HL-60 (cell line): ENCODE measurements at regions not wholly inside any gene's neighbourhood (a gene's known extent, or its start where the extent isn't known, plus 50 kb on each side); places are given as distances from the start of the nearest gene placed in this dataset.

ENCODE experiments used
- GABPA ChIP-seq: IDR thresholded peaks from 2 replicates; pipeline ENCODE4 v1.6.1; 2012; ENCODE audit warnings: low read depth
- POLR2AphosphoS5 ChIP-seq: IDR thresholded peaks from 2 replicates; pipeline ENCODE4 v1.6.1; 2012; ENCODE audit warnings: low read depth
- TF ChIP-seq, protein P1 (sequence below): IDR thresholded peaks from one replicate; pipeline ENCODE4 v1.5.1; 2011; ENCODE audit warnings: low read length, control low read depth, inconsistent platforms; ENCODE audit not compliant: insufficient read depth
- TF ChIP-seq, protein P2 (sequence below): IDR thresholded peaks from 2 replicates; pipeline ENCODE4 v1.6.1; 2012; ENCODE audit warnings: low read depth; ENCODE audit not compliant: insufficient replicate concordance

DNA sequence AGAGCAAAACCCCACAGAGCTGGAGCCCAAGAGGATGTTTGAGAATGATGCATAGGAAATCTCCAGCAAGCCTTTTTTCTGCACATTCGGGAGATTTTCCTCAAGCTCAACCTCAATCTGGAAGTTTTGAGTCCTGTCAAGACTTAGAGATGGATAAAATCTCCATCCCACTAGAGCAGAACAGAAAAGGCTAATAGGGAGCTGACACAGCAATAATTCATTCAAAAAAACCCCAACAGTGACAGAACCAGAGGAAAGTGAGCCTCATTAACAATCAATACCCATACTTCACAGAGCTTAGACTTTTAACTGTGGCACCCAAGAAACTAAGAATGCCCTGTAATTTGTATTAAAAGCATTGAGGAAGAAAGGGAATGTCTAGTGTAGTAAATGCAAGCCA lies 115.9 kb upstream of the BDNF start:
- TF ChIP-seq, protein P1, sequence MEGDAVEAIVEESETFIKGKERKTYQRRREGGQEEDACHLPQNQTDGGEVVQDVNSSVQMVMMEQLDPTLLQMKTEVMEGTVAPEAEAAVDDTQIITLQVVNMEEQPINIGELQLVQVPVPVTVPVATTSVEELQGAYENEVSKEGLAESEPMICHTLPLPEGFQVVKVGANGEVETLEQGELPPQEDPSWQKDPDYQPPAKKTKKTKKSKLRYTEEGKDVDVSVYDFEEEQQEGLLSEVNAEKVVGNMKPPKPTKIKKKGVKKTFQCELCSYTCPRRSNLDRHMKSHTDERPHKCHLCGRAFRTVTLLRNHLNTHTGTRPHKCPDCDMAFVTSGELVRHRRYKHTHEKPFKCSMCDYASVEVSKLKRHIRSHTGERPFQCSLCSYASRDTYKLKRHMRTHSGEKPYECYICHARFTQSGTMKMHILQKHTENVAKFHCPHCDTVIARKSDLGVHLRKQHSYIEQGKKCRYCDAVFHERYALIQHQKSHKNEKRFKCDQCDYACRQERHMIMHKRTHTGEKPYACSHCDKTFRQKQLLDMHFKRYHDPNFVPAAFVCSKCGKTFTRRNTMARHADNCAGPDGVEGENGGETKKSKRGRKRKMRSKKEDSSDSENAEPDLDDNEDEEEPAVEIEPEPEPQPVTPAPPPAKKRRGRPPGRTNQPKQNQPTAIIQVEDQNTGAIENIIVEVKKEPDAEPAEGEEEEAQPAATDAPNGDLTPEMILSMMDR, result no peak
- TF ChIP-seq, protein P2, sequence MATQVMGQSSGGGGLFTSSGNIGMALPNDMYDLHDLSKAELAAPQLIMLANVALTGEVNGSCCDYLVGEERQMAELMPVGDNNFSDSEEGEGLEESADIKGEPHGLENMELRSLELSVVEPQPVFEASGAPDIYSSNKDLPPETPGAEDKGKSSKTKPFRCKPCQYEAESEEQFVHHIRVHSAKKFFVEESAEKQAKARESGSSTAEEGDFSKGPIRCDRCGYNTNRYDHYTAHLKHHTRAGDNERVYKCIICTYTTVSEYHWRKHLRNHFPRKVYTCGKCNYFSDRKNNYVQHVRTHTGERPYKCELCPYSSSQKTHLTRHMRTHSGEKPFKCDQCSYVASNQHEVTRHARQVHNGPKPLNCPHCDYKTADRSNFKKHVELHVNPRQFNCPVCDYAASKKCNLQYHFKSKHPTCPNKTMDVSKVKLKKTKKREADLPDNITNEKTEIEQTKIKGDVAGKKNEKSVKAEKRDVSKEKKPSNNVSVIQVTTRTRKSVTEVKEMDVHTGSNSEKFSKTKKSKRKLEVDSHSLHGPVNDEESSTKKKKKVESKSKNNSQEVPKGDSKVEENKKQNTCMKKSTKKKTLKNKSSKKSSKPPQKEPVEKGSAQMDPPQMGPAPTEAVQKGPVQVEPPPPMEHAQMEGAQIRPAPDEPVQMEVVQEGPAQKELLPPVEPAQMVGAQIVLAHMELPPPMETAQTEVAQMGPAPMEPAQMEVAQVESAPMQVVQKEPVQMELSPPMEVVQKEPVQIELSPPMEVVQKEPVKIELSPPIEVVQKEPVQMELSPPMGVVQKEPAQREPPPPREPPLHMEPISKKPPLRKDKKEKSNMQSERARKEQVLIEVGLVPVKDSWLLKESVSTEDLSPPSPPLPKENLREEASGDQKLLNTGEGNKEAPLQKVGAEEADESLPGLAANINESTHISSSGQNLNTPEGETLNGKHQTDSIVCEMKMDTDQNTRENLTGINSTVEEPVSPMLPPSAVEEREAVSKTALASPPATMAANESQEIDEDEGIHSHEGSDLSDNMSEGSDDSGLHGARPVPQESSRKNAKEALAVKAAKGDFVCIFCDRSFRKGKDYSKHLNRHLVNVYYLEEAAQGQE, result no peak
- TF ChIP-seq POLR2AphosphoS5 (no peak), GABPA (no peak)
